HEK293 (cell line): ENCODE measurements at regions not wholly inside any gene's neighbourhood (a gene's known extent, or its start where the extent isn't known, plus 50 kb on each side); places are given as distances from the start of the nearest gene placed in this dataset.

Source experiments
- CTCF ChIA-PET: fragments of 350-600 bp; formaldehyde crosslinking; extraction: SDS; loops from one replicate; lab custom pipeline; 2021; ENCODE audit warnings: antibody characterized with exemption; lab: Yijun Ruan, JAX
- POLR2A ChIA-PET: fragments of 300-600 bp; formaldehyde crosslinking; extraction: SDS; loops from one replicate; lab custom pipeline; 2020; ENCODE audit warnings: antibody characterized with exemption, inconsistent platforms; lab: Yijun Ruan, JAX
- H3K27ac ChIP-seq: fragments of 200-500 bp; sonication (Bioruptor generic); 2 replicates; pipeline ENCODE4 v1.5.1; 2014; ENCODE audit warnings: low read depth, low read length, control low read depth, inconsistent platforms; ENCODE audit errors: extremely low read depth
- H3K36me3 ChIP-seq, 2 experiments: fragments of 200-500 bp in 1 of 2; sonication (Bioruptor generic) in 1 of 2; 1 replicate in 1 of 2; 2 replicates in 1 of 2; pipeline ENCODE4 v1.5.1; 2014 to 2017; ENCODE audit warnings: inconsistent platforms in 2 of 2, low read length in 2 of 2; ENCODE audit not compliant: control insufficient read depth in 2 of 2, insufficient read depth in 1 of 2
- H3K4me1 ChIP-seq: fragments of 200-500 bp; sonication (Bioruptor generic); 2 replicates; pipeline ENCODE4 v1.5.1; 2014; ENCODE audit warnings: mild to moderate bottlenecking, low read length, inconsistent platforms; ENCODE audit not compliant: control insufficient read depth, insufficient read depth
- H3K4me3 ChIP-seq: 2 replicates; pipeline ENCODE4 v1.5.1; 2011; ENCODE audit warnings: low read depth, mild to moderate bottlenecking, control low read depth, low read length, moderate library complexity
- H3K9me3 ChIP-seq: fragments of 200-500 bp; sonication (Bioruptor generic); 2 replicates; pipeline ENCODE4 v1.5.1; 2014; ENCODE audit warnings: low read depth, low read length, inconsistent platforms; ENCODE audit not compliant: control insufficient read depth, insufficient read depth
- ATF2 ChIP-seq: fragments of 450-650 bp; formaldehyde crosslinking; IDR thresholded peaks from 2 replicates; pipeline ENCODE4 v1.5.1; 2016; ENCODE audit warnings: missing biosample characterization, missing genetic modification characterization, low read depth
- CTCF ChIP-seq: fragments of 450-650 bp; formaldehyde crosslinking; IDR thresholded peaks from 2 replicates; pipeline ENCODE4 v1.5.1; 2016; ENCODE audit warnings: missing biosample characterization, missing genetic modification characterization
- IKZF3 ChIP-seq: fragments of 450-650 bp; IDR thresholded peaks from 2 replicates; pipeline ENCODE4 v1.5.0; 2018; ENCODE audit warnings: missing biosample characterization, mild to moderate bottlenecking, missing genetic modification characterization, moderate library complexity
- KLF7 ChIP-seq: fragments of 450-650 bp; formaldehyde crosslinking; IDR thresholded peaks from 2 replicates; pipeline ENCODE4 v1.5.1; 2016; ENCODE audit warnings: missing biosample characterization, missing genetic modification characterization, borderline replicate concordance
- SALL2 ChIP-seq: fragments of 450-650 bp; formaldehyde crosslinking; IDR thresholded peaks from 2 replicates; pipeline ENCODE4 v1.5.0; 2017; ENCODE audit warnings: missing biosample characterization, mild to moderate bottlenecking, missing genetic modification characterization, borderline replicate concordance
- SCRT2 ChIP-seq: fragments of 450-650 bp; formaldehyde crosslinking; IDR thresholded peaks from 2 replicates; pipeline ENCODE4 v1.5.1; 2016; ENCODE audit warnings: missing biosample characterization, missing genetic modification characterization
- SP2 ChIP-seq: fragments of 450-650 bp; formaldehyde crosslinking; IDR thresholded peaks from 2 replicates; pipeline ENCODE4 v1.5.1; 2016; ENCODE audit warnings: missing biosample characterization, missing genetic modification characterization
- ZBTB11 ChIP-seq: fragments of 450-650 bp; formaldehyde crosslinking; conservative IDR thresholded peaks from 2 replicates; pipeline ENCODE4 v1.5.1; 2016; ENCODE audit warnings: low read depth, missing biosample characterization, missing genetic modification characterization
- ZBTB6 ChIP-seq: fragments of 450-650 bp; formaldehyde crosslinking; IDR thresholded peaks from 2 replicates; pipeline ENCODE4 v1.5.1; 2017; ENCODE audit warnings: missing biosample characterization, missing genetic modification characterization
- ZNF121 ChIP-seq: fragments of 450-650 bp; formaldehyde crosslinking; IDR thresholded peaks from 2 replicates; pipeline ENCODE4 v1.5.1; 2016; ENCODE audit warnings: missing biosample characterization, missing genetic modification characterization
- ZNF155 ChIP-seq: fragments of 450-650 bp; formaldehyde crosslinking; IDR thresholded peaks from 2 replicates; pipeline ENCODE4 v1.5.1; 2016; ENCODE audit warnings: missing biosample characterization, missing genetic modification characterization
- ZNF350 ChIP-seq: fragments of 450-650 bp; formaldehyde crosslinking; IDR thresholded peaks from 2 replicates; pipeline ENCODE4 v1.5.0; 2017; ENCODE audit warnings: missing biosample characterization, mild to moderate bottlenecking, missing genetic modification characterization
- ZNF416 ChIP-seq: fragments of 450-650 bp; formaldehyde crosslinking; IDR thresholded peaks from 2 replicates; pipeline ENCODE4 v1.5.1; 2016; ENCODE audit warnings: missing biosample characterization, missing genetic modification characterization
- ZNF530 ChIP-seq: fragments of 450-650 bp; formaldehyde crosslinking; IDR thresholded peaks from 2 replicates; pipeline ENCODE4 v1.5.1; 2016; ENCODE audit warnings: low read depth, missing biosample characterization, missing genetic modification characterization
- ZNF548 ChIP-seq: fragments of 450-650 bp; formaldehyde crosslinking; IDR thresholded peaks from 2 replicates; pipeline ENCODE4 v1.5.1; 2016; ENCODE audit warnings: missing biosample characterization, missing genetic modification characterization
- ZNF549 ChIP-seq: fragments of 450-650 bp; IDR thresholded peaks from 2 replicates; pipeline ENCODE4 v1.5.1; 2018; ENCODE audit warnings: missing biosample characterization, missing genetic modification characterization, mild to moderate bottlenecking, inconsistent platforms, moderate library complexity
- ZNF561 ChIP-seq: fragments of 450-650 bp; IDR thresholded peaks from 2 replicates; pipeline ENCODE4 v1.5.1; 2018; ENCODE audit warnings: missing biosample characterization, missing genetic modification characterization, borderline replicate concordance
- ZNF580 ChIP-seq: fragments of 450-650 bp; formaldehyde crosslinking; IDR thresholded peaks from 2 replicates; pipeline ENCODE4 v1.5.1; 2016; ENCODE audit warnings: missing biosample characterization, missing genetic modification characterization
- ZNF639 ChIP-seq: fragments of 450-650 bp; formaldehyde crosslinking; IDR thresholded peaks from 2 replicates; pipeline ENCODE4 v1.5.1; 2016; ENCODE audit warnings: missing biosample characterization, missing genetic modification characterization

GRCh38 chr9:110125207-110125751 lies 82.7 kb downstream of the C9orf152 start:
- Histone ChIP-seq H3K36me3 (no peaks in the 10 kb centered on the region), H3K4me1 (no peaks in the 10 kb centered on the region), H3K9me3 (no peaks in the 10 kb centered on the region), H3K27ac (no peak overlapping the region), H3K4me3 (no peak overlapping the region)
- ChIA-PET CTCF (interaction anchor here (0.6 kb wide), 1 partner anchor 25 kb away, joined by 3 read pairs; no protein-coding TSS in a partner anchor), POLR2A (no interaction called here)
- TF ChIP-seq CTCF (no peak), SCRT2 (tag by site-specific recombination) (no peak), SP2 (tag by site-specific recombination) (no peak), ZBTB11 (tag by site-specific recombination) (no peak), ZNF350 (tag by site-specific recombination) (no peak), ZNF639 (no peak), IKZF3 (no peak), ZNF548 (tag by site-specific recombination) (no peak), ATF2 (tag by site-specific recombination) (no peak), KLF7 (tag by site-specific recombination) (no peak), ZNF580 (tag by site-specific recombination) (no peak), ZNF530 (no peak), ZNF121 (no peak), ZNF416 (no peak), ZNF155 (tag by site-specific recombination) (no peak), SALL2 (tag by site-specific recombination) (no peak), ZNF561 (tag by site-specific recombination) (no peak), ZBTB6 (tag by site-specific recombination) (no peak), ZNF549 (tag by site-specific recombination) (no peak)
